NCI-H146 treated with DMSO at 0.1 percent for 48 hours (cell line): ENCODE measurements at regions not wholly inside any gene's neighbourhood (a gene's known extent, or its start where the extent isn't known, plus 50 kb on each side); places are given as distances from the start of the nearest gene placed in this dataset.

Experiments used
- DNase-seq: peaks from one replicate; lab custom pipeline; 2025; ENCODE audit not compliant: unreplicated experiment; lab: John Stamatoyannopoulos, UW

GRCh38 chr6:105817961-105818360 lies 268.2 kb upstream of the PRDM1 start:
- no peak for DNase-seq

DNA sequence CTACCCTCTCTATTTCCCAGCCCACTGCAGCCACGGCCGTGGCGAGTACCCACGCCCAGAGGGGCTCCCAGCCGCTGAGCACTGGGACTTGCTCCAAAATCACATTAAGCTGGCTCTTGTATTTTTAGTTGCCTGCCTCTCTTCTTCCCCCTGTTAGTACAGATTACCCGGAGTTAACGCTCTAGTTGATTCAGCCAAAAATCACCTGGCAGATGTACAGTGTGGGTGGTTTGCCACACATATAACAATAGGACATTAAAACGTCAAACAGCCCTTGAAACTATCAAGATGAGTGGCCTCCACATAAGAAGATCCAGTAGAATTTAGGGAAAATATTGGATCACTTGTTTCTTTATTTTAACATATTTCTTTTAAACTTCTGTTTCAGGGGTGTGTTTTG lies 268.8 kb upstream of the PRDM1 start:
- no peak for DNase-seq

DNA sequence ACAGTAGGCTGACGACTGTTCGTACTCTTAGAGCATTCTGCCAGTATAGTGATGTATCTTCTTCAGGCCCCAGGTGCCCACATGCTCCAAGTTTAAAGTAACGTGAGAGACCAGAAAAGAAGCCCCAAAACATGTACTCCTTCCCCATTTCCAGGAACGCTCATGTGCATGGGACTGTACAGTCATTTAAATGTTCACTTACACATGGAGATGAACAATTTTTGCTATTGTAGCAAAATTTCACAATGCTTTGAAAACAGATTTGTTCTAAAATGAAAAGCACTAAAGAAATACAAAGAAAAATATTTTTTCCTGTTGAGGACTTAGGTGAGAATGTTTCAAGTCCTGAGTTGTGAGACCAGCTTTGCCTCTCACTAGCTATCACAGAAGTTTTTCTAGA lies 269.3 kb upstream of the PRDM1 start:
- DNase-seq = no peak

GRCh38 chr6:105815661-105816555 lies 270.2 kb upstream of the PRDM1 start:
- DNase-seq = no peak

GRCh38 chr6:105814745-105815536 lies 271.2 kb upstream of the PRDM1 start:
- DNase-seq = no peak

DNA sequence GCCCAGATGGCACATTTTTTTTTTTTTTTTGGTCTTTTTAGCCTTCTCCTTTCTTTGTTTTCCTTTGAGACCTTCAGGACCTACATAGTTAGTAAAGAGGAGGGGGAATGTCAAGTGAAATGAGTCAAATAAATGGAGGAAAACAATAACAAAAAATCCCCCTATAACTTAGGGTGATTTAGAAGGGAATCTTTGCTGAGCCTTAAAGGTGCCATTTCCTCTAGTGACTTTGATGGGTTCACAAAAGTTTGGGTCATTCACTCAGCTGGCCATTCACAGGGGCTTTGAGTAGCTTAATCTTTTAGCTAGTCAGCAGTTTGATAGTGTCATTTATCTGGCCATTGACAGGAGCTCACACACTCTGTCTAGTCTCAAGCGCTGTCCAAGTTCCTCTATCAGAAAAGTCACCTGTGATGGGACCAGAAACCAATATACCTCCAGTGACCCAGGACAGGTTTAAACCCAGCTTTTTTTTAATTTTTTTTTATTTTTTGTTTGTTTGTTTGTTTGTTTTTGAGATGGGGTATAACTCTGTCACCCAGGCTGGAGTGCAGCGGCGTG lies 275.1 kb upstream of the PRDM1 start:
- DNase-seq = no peak

GRCh38 chr6:105810105-105810921 lies 275.8 kb upstream of the PRDM1 start:
- no peak for DNase-seq

- DNase-seq = no peak
Measured at GRCh38 chr6:105808571-105808970, 277.6 kb upstream of the PRDM1 start.

GRCh38 chr6:105807905-105808304 lies 278.2 kb upstream of the PRDM1 start:
- DNase-seq = no peak

GRCh38 chr6:105806486-105806920 lies 279.6 kb upstream of the PRDM1 start:
- no peak for DNase-seq

GRCh38 chr6:105805501-105806023 lies 280.6 kb upstream of the PRDM1 start:
- DNase-seq = no peak

DNA sequence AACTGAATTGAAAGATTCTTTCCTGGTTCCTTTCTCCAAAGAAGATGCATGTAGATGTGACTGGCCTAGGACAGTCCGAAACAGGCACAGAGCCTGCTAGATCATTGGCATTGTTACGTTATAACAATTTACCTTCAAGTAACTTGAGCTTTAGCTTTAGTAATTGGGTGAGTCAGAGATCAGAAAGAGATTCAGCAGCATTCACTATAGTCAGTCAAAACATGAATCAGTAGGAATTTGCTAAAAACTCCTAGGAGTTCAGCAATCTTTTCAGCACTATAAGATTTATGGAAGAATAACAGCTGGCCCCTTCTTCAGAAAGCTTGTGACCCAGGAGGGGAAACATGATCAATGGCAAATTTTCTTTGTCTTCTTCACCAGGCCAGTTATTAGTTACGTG lies 281.7 kb upstream of the PRDM1 start:
- no peak for DNase-seq

GRCh38 chr6:105804000-105804399 lies 282.1 kb upstream of the PRDM1 start:
- no peak for DNase-seq

- DNase-seq = no peak
Measured at GRCh38 chr6:105803442-105803841, 282.7 kb upstream of the PRDM1 start.

- DNase-seq = no peak
Measured at GRCh38 chr6:105802703-105803102, 283.4 kb upstream of the PRDM1 start.

GRCh38 chr6:105800871-105801270 lies 285.3 kb upstream of the PRDM1 start:
- no peak for DNase-seq

GRCh38 chr6:105800398-105800797 lies 285.7 kb upstream of the PRDM1 start:
- no peak for DNase-seq

DNA sequence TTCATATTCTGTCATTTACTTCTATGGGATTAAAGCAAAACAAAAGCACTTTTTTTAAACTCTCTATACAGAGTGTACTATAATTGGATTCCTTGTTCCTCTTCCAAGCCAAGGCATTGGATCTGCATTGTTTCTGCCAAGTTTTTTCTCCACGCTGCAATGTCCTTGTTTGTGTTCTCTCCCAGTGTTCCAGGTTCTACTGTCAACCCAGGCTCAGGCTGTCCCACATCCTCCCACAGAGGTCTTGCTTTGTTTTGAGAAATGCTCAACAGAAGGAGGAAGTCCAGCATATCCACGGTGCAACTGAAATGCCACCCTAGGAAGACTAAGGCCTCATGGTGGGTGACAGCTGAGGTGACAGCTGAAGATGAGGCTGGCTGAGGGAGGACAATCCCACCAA lies 287.1 kb upstream of the PRDM1 start:
- DNase-seq = no peak

GRCh38 chr6:105797983-105798453 lies 288.1 kb upstream of the PRDM1 start:
- no peak for DNase-seq

- no peak for DNase-seq
Measured at GRCh38 chr6:105797286-105797979, 288.7 kb upstream of the PRDM1 start.
